ENCODE measurements at regions not wholly inside any gene's neighbourhood (a gene's known extent, or its start where the extent isn't known, plus 50 kb on each side); places are given as distances from the start of the nearest gene placed in this dataset.

GRCh38 chr3:182686033-182686886 lies 107.0 kb upstream of the ATP11B start:
- TF ChIP-seq POLR2A (IDR thresholded peaks at IDR 0.05; ENCODE audit: low read depth, low read length) (no peak), RAD21 (IDR thresholded peaks at IDR 0.05; ENCODE audit: low read length) (no peak), NFE2L2 (IDR thresholded peaks at IDR 0.05; ENCODE audit: low read depth, low read length) (no peak), CTCF (conservative IDR thresholded peaks at IDR 0.05; ENCODE audit: low read depth, low read length) (no peak), MAZ (IDR thresholded peaks at IDR 0.05; ENCODE audit: borderline replicate concordance, low read depth, low read length) (no peak), MAFK (IDR thresholded peaks at IDR 0.05; ENCODE audit: low read depth, low read length) (no peak), MXI1 (IDR thresholded peaks at IDR 0.05; ENCODE audit: borderline replicate concordance, low read depth, low read length) (no peak), RCOR1 (IDR thresholded peaks at IDR 0.05; ENCODE audit: insufficient replicate concordance, low read length) (no peak), FOS (IDR thresholded peaks at IDR 0.05; ENCODE audit: low read depth, low read length) (no peak), RFX5 (IDR thresholded peaks at IDR 0.05; ENCODE audit: low read depth, low read length) (no peak), BHLHE40 (IDR thresholded peaks at IDR 0.05; ENCODE audit: low read depth, low read length) (no peak)
- TF ChIP-seq, protein P1, sequence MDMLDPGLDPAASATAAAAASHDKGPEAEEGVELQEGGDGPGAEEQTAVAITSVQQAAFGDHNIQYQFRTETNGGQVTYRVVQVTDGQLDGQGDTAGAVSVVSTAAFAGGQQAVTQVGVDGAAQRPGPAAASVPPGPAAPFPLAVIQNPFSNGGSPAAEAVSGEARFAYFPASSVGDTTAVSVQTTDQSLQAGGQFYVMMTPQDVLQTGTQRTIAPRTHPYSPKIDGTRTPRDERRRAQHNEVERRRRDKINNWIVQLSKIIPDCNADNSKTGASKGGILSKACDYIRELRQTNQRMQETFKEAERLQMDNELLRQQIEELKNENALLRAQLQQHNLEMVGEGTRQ (IDR thresholded peaks at IDR 0.05; ENCODE audit: low read depth, low read length) = no peak
- TF ChIP-seq, protein P2, sequence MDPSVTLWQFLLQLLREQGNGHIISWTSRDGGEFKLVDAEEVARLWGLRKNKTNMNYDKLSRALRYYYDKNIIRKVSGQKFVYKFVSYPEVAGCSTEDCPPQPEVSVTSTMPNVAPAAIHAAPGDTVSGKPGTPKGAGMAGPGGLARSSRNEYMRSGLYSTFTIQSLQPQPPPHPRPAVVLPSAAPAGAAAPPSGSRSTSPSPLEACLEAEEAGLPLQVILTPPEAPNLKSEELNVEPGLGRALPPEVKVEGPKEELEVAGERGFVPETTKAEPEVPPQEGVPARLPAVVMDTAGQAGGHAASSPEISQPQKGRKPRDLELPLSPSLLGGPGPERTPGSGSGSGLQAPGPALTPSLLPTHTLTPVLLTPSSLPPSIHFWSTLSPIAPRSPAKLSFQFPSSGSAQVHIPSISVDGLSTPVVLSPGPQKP (IDR thresholded peaks at IDR 0.05; ENCODE audit: borderline replicate concordance, low read depth, low read length) = no peak
